B cell (primary cell): ENCODE measurements at regions not wholly inside any gene's neighbourhood (a gene's known extent, or its start where the extent isn't known, plus 50 kb on each side); places are given as distances from the start of the nearest gene placed in this dataset.

Experiments used
- CTCF ChIP-seq: fragments of 200-600 bp; IDR thresholded peaks from one replicate; pipeline ENCODE4 v1.8.0; 2022; ENCODE audit warnings: antibody characterized with exemption, mild to moderate bottlenecking
- EZH2 ChIP-seq: IDR thresholded peaks from 2 replicates; pipeline ENCODE4 v1.6.1; 2012; ENCODE audit warnings: borderline replicate concordance, low read depth, mild to moderate bottlenecking, moderate library complexity, low read length; ENCODE audit not compliant: insufficient read depth, poor library complexity, severe bottlenecking

DNA sequence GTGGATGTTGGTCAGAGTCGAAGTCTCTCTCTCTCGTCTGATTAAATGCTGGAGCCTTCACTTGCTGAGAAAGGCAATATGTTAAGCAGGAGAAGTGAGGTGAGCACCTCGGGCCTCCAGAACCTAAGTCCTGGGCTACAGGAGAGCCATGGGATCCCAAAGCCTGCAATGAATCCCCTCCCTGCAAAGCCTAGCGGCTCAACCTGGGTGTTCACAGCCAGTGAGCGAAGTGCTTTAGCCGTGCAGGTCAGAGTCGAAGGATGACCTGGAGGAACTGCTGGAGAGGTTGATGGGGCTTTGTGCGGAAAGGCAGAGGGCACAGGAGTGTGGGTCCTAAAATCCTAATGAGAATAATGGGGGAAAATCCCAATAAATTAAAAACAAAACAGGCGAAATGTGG lies 267.8 kb downstream of the ENGASE start:
- TF ChIP-seq CTCF (no peak), EZH2 (no peak)
